ENCODE measurements at regions not wholly inside any gene's neighbourhood (a gene's known extent, or its start where the extent isn't known, plus 50 kb on each side); places are given as distances from the start of the nearest gene placed in this dataset.

DNA sequence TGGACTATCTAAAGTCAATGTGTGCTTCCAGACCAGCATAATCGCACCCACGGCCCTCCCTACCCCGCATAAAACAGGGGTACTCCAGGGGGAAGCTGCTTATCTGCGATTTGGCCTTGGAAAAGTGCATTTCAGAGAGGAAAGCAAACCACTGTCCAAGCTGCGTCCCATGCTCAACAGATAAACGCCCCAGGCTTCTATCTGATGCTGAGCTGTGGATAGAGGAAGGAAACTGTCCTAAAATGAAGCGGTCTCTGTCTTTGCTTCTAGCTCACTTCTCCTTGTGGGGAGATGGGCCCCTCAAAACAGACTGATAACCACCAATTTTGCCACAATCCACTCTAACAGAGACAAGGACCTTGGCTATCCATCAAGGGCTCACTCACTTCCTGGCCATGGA, 160.5 kb upstream of the TNRC6C start:
- Histone ChIP-seq H3K27ac (no peak overlapping the region), H3K4me3 (no peak overlapping the region), H3K9me3 (no peaks in the 10 kb centered on the region), H3K4me1 (peaks cover 27% of the 10 kb centered on the region), H3K36me3 (no peaks in the 10 kb centered on the region), H3K27me3 (no peaks in the 10 kb centered on the region)
- TF ChIP-seq, protein P1, sequence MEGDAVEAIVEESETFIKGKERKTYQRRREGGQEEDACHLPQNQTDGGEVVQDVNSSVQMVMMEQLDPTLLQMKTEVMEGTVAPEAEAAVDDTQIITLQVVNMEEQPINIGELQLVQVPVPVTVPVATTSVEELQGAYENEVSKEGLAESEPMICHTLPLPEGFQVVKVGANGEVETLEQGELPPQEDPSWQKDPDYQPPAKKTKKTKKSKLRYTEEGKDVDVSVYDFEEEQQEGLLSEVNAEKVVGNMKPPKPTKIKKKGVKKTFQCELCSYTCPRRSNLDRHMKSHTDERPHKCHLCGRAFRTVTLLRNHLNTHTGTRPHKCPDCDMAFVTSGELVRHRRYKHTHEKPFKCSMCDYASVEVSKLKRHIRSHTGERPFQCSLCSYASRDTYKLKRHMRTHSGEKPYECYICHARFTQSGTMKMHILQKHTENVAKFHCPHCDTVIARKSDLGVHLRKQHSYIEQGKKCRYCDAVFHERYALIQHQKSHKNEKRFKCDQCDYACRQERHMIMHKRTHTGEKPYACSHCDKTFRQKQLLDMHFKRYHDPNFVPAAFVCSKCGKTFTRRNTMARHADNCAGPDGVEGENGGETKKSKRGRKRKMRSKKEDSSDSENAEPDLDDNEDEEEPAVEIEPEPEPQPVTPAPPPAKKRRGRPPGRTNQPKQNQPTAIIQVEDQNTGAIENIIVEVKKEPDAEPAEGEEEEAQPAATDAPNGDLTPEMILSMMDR (IDR thresholded peaks at IDR 0.05), result no peak
- TF ChIP-seq POLR2AphosphoS5 (IDR thresholded peaks at IDR 0.05; ENCODE audit: insufficient read depth in 1 of 2, low read depth in 1 of 2) (no peak), POLR2A (IDR thresholded peaks at IDR 0.05) (no peak)
- no peak for DNase-seq (ENCODE audit: extremely low spot score in 2 of 2)
- intact Hi-C loops (cut with DNase I), result no loop called here

DNA sequence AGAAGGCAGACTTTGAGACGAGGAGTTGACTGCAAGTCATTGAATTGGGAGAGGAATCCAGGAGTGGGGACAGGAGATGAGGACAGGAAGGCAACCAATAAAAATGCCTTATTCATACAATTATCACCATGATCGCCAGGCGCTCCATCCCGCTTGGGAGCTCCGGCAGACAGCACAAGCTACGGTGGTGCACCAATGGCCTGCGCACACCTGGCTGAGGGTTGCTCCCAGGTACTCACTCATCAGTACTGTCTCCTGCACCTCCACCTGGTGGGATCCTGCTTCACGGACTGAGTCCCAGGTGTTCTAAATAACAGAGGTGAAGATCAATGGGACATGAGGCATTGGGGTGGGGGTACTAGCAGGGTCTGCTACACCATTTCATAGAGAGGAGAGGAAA, 160.0 kb upstream of the TNRC6C start:
- H3K27me3 ChIP-seq, result no peaks in the 10 kb centered on the region
- peaks cover 31% of the 10 kb centered on the region for H3K4me1 ChIP-seq
- intact Hi-C loops (cut with DNase I), result no loop called here
- no peak for TF ChIP-seq POLR2A (IDR thresholded peaks at IDR 0.05)
- TF ChIP-seq POLR2AphosphoS5 (IDR thresholded peaks at IDR 0.05; ENCODE audit: insufficient read depth in 1 of 2, low read depth in 1 of 2), result no peak
- no peaks in the 10 kb centered on the region for H3K36me3 ChIP-seq
- no peak overlapping the region for H3K27ac ChIP-seq
- H3K9me3 ChIP-seq, result no peaks in the 10 kb centered on the region
- H3K4me3 ChIP-seq, result no peak overlapping the region
- DNase-seq (ENCODE audit: extremely low spot score in 2 of 2), result no peak

DNA sequence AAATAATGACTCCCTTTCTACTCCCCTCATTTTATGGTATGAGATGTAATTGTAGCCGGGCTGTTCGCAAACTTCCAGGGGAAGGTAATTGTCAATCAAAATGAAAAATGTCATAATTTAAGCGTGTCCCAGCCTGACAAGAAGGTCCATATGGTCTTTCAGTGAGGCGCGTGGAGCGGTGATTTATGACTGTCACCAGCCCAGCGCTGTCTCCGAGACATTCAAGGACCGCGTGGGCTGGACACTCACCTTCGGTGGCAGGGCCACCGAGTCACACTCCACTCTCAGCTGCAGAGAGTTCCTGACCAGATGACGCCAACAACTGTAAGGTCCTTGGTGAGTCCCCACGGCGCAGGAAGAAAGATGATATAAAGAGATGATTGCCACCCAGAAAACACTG, 157.7 kb upstream of the TNRC6C start:
- H3K9me3 ChIP-seq, result no peaks in the 10 kb centered on the region

DNA sequence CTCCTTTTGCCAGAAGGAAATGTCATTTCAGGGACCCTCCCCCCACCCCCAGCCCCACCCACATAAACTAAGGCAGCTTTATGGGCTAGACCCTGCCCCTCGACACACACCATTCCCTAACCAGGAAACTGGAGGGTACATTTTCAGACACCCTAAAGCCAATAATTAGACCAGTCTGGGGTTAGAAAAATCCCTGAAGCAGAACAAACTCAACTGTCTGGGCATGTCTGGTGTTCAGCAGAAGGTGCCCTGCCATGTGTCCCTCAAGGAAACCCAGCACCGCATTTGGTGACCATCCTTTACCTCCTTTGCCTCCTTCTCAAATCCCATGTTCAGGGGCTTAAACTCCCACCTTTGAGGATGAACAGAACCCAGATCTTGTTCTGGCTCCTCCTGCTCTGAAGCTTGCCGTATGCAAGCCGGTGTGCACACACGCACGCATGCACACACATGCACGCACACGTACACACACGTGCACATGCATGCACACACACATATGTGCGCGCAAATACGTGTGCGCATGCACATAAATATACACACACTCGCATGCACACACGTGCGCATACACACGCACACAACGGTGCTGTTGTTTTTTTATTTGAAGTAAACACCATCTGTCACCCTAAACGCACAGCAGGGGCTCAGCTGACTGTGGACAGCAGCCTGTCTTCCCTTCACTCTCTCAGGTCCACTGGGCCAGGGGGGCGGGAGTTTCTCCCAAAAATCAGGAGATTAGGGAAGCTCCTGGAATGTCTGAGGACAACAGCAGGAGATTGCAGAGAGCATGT, 156.8 kb upstream of the TNRC6C start:
- Histone ChIP-seq H3K27ac (no peak overlapping the region), H3K4me1 (peaks cover 19% of the 10 kb centered on the region), H3K4me3 (no peak overlapping the region), H3K9me3 (no peaks in the 10 kb centered on the region), H3K36me3 (no peaks in the 10 kb centered on the region), H3K27me3 (no peaks in the 10 kb centered on the region)
- intact Hi-C loops (cut with DNase I), result no loop called here
- TF ChIP-seq, protein P1 (IDR thresholded peaks at IDR 0.05), result no peak
- TF ChIP-seq POLR2A (IDR thresholded peaks at IDR 0.05) (no peak), POLR2AphosphoS5 (IDR thresholded peaks at IDR 0.05; ENCODE audit: insufficient read depth in 1 of 2, low read depth in 1 of 2) (no peak)
- no peak for DNase-seq (ENCODE audit: extremely low spot score in 2 of 2)

More for the DNA sequence above, 157.7 kb upstream of the TNRC6C start:
- Histone ChIP-seq H3K36me3 (no peaks in the 10 kb centered on the region), H3K27me3 (no peaks in the 10 kb centered on the region), H3K27ac (no peak overlapping the region), H3K4me3 (no peak overlapping the region), H3K4me1 (peaks cover 28% of the 10 kb centered on the region)
- TF ChIP-seq POLR2A (IDR thresholded peaks at IDR 0.05) (no peak), POLR2AphosphoS5 (IDR thresholded peaks at IDR 0.05; ENCODE audit: insufficient read depth in 1 of 2, low read depth in 1 of 2) (no peak)
- TF ChIP-seq, protein P1 (IDR thresholded peaks at IDR 0.05), result no peak
- no peak for DNase-seq (ENCODE audit: extremely low spot score in 2 of 2)
- intact Hi-C loops (cut with DNase I), result no loop called here

DNA sequence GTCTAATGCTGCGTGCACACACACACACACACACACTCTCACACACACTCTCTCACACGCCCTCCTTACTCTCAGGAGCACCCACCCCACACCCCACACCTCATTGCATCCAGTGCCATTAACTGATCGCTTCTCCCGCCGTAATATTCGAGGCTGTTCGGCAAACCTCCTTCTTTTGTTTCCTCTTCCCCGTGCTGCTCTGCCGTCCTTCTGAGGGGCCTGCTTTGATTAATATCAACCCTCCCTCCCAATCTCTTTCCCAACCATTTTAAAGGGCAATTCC, 156.2 kb upstream of the TNRC6C start:
- Histone ChIP-seq H3K4me1 (peaks cover 14% of the 10 kb centered on the region), H3K27me3 (no peaks in the 10 kb centered on the region), H3K4me3 (no peak overlapping the region), H3K9me3 (no peaks in the 10 kb centered on the region), H3K27ac (no peak overlapping the region), H3K36me3 (no peaks in the 10 kb centered on the region)
- intact Hi-C loops (cut with DNase I), result no loop called here
- TF ChIP-seq, protein P1 (IDR thresholded peaks at IDR 0.05), result no peak
- no peak for TF ChIP-seq POLR2A (IDR thresholded peaks at IDR 0.05)
- no peak for TF ChIP-seq POLR2AphosphoS5 (IDR thresholded peaks at IDR 0.05; ENCODE audit: insufficient read depth in 1 of 2, low read depth in 1 of 2)
- DNase-seq (ENCODE audit: extremely low spot score in 2 of 2), result no peak

Measured in vagina (tissue), 2 donors.